HepG2 (cell line): ENCODE measurements at regions not wholly inside any gene's neighbourhood (a gene's known extent, or its start where the extent isn't known, plus 50 kb on each side); places are given as distances from the start of the nearest gene placed in this dataset.

Experiments used
- ARID2 ChIP-seq: sonication (generic); formaldehyde crosslinking; IDR thresholded peaks from 2 replicates; pipeline ENCODE4 v1.8.1; 2022; ENCODE audit warnings: mild to moderate bottlenecking, missing genetic modification reagents, borderline replicate concordance
- E2F5 ChIP-seq: sonication (generic); formaldehyde crosslinking; conservative IDR thresholded peaks from 2 replicates; pipeline ENCODE4 v1.4.0; 2020; ENCODE audit warnings: missing genetic modification reagents
- ELF4 ChIP-seq: sonication (generic); formaldehyde crosslinking; IDR thresholded peaks from 2 replicates; pipeline ENCODE4 v1.5.0; 2020; ENCODE audit warnings: missing genetic modification reagents, mild to moderate bottlenecking, moderate library complexity, borderline replicate concordance
- HCFC1 ChIP-seq: fragments of 150-350 bp; IDR thresholded peaks from 2 replicates; pipeline ENCODE4 v1.6.1; 2014; ENCODE audit warnings: low read depth, low read length
- NCOA5 ChIP-seq: sonication (generic); formaldehyde crosslinking; IDR thresholded peaks from 2 replicates; pipeline ENCODE4 v1.4.0; 2020; ENCODE audit warnings: missing genetic modification reagents
- PHF20 ChIP-seq: sonication (generic); formaldehyde crosslinking; IDR thresholded peaks from 2 replicates; pipeline ENCODE4 v1.5.0; 2020; ENCODE audit warnings: mild to moderate bottlenecking, missing genetic modification reagents
- POLR2G ChIP-seq: fragments of 200-400 bp; formaldehyde crosslinking; IDR thresholded peaks from 2 replicates; pipeline ENCODE4 v1.6.1; 2018; ENCODE audit warnings: mild to moderate bottlenecking, low read depth, low read length, moderate library complexity
- PPARG ChIP-seq: conservative IDR thresholded peaks from 2 replicates; pipeline ENCODE4 v1.6.1; 2016; ENCODE audit warnings: missing biosample characterization, missing genetic modification reagents
- RBAK ChIP-seq: sonication (generic); formaldehyde crosslinking; IDR thresholded peaks from 2 replicates; pipeline ENCODE4 v1.5.1; 2020; ENCODE audit warnings: mild to moderate bottlenecking, missing genetic modification reagents
- ZFP36L2 ChIP-seq: sonication (generic); formaldehyde crosslinking; IDR thresholded peaks from 2 replicates; pipeline ENCODE4 v1.4.0; 2020; ENCODE audit warnings: missing genetic modification reagents
- ZNF20 ChIP-seq: sonication (generic); formaldehyde crosslinking; IDR thresholded peaks from 2 replicates; pipeline ENCODE4 v1.4.0; 2020; ENCODE audit warnings: mild to moderate bottlenecking, moderate library complexity, missing genetic modification reagents
- ZNF230 ChIP-seq: sonication (generic); formaldehyde crosslinking; IDR thresholded peaks from 2 replicates; pipeline ENCODE4 v1.4.0; 2020; ENCODE audit warnings: mild to moderate bottlenecking, missing genetic modification reagents
- ZNF251 ChIP-seq: sonication (generic); formaldehyde crosslinking; IDR thresholded peaks from 2 replicates; pipeline ENCODE4 v1.9.0; 2021; ENCODE audit warnings: mild to moderate bottlenecking, missing genetic modification reagents
- ZNF44 ChIP-seq: sonication (generic); formaldehyde crosslinking; IDR thresholded peaks from 2 replicates; pipeline ENCODE4 v1.5.1; 2020; ENCODE audit warnings: mild to moderate bottlenecking, missing genetic modification reagents
- ZNF609 ChIP-seq: sonication (generic); formaldehyde crosslinking; IDR thresholded peaks from 2 replicates; pipeline ENCODE4 v1.4.0; 2020; ENCODE audit warnings: mild to moderate bottlenecking, missing genetic modification reagents, borderline replicate concordance
- ZNF616 ChIP-seq: sonication (generic); formaldehyde crosslinking; IDR thresholded peaks from 2 replicates; pipeline ENCODE4 v1.5.0; 2020; ENCODE audit warnings: low read depth, mild to moderate bottlenecking, missing genetic modification reagents
- TF ChIP-seq, protein P1 (sequence below): sonication (generic); formaldehyde crosslinking; conservative IDR thresholded peaks from 2 replicates; pipeline ENCODE4 v1.4.0; 2020; ENCODE audit warnings: missing genetic modification reagents
- TF ChIP-seq, protein P2 (sequence below): sonication (generic); formaldehyde crosslinking; IDR thresholded peaks from 2 replicates; pipeline ENCODE4 v1.5.0; 2020; ENCODE audit warnings: mild to moderate bottlenecking, missing genetic modification reagents, borderline replicate concordance

- TF ChIP-seq NCOA5 = no peak
- TF ChIP-seq PHF20 (CRISPR knock-in tag) = no peak
- TF ChIP-seq HCFC1 = no peak
- TF ChIP-seq RBAK (CRISPR knock-in tag) = no peak
- TF ChIP-seq ZFP36L2 = no peak
- TF ChIP-seq, protein P1, sequence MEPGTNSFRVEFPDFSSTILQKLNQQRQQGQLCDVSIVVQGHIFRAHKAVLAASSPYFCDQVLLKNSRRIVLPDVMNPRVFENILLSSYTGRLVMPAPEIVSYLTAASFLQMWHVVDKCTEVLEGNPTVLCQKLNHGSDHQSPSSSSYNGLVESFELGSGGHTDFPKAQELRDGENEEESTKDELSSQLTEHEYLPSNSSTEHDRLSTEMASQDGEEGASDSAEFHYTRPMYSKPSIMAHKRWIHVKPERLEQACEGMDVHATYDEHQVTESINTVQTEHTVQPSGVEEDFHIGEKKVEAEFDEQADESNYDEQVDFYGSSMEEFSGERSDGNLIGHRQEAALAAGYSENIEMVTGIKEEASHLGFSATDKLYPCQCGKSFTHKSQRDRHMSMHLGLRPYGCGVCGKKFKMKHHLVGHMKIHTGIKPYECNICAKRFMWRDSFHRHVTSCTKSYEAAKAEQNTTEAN (CRISPR knock-in tag) = no peak
- TF ChIP-seq ZNF616 (CRISPR knock-in tag) = peak; percentile 59; the same call in 1 of the 2 replicates
- TF ChIP-seq ZNF20 = no peak
- TF ChIP-seq, protein P2, sequence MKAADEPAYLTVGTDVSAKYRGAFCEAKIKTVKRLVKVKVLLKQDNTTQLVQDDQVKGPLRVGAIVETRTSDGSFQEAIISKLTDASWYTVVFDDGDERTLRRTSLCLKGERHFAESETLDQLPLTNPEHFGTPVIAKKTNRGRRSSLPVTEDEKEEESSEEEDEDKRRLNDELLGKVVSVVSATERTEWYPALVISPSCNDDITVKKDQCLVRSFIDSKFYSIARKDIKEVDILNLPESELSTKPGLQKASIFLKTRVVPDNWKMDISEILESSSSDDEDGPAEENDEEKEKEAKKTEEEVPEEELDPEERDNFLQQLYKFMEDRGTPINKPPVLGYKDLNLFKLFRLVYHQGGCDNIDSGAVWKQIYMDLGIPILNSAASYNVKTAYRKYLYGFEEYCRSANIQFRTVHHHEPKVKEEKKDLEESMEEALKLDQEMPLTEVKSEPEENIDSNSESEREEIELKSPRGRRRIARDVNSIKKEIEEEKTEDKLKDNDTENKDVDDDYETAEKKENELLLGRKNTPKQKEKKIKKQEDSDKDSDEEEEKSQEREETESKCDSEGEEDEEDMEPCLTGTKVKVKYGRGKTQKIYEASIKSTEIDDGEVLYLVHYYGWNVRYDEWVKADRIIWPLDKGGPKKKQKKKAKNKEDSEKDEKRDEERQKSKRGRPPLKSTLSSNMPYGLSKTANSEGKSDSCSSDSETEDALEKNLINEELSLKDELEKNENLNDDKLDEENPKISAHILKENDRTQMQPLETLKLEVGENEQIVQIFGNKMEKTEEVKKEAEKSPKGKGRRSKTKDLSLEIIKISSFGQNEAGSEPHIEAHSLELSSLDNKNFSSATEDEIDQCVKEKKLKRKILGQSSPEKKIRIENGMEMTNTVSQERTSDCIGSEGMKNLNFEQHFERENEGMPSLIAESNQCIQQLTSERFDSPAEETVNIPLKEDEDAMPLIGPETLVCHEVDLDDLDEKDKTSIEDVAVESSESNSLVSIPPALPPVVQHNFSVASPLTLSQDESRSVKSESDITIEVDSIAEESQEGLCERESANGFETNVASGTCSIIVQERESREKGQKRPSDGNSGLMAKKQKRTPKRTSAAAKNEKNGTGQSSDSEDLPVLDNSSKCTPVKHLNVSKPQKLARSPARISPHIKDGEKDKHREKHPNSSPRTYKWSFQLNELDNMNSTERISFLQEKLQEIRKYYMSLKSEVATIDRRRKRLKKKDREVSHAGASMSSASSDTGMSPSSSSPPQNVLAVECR = peak; percentile 57; the same call in 1 of the 2 replicates
- peak; percentile 67; the same call in 1 of the 2 replicates for TF ChIP-seq POLR2G
- no peak for TF ChIP-seq ZNF44
- no peak for TF ChIP-seq ZNF230 (CRISPR knock-in tag)
- TF ChIP-seq ZNF251 (CRISPR knock-in tag) = no peak
- TF ChIP-seq ELF4 (CRISPR knock-in tag) = no peak
- no peak for TF ChIP-seq E2F5
- TF ChIP-seq ZNF609 (CRISPR knock-in tag) = peak; percentile 33; the same call in 1 of the 2 replicates
- TF ChIP-seq ARID2 (CRISPR knock-in tag) = no peak
- TF ChIP-seq PPARG (CRISPR knock-in tag) = no peak
These were observed 219.3 kb upstream of the ATP10A start (continued) for GRCh38 chr15:26082221-26083109.
